ENCODE measurements at regions not wholly inside any gene's neighbourhood (a gene's known extent, or its start where the extent isn't known, plus 50 kb on each side); places are given as distances from the start of the nearest gene placed in this dataset.

DNA sequence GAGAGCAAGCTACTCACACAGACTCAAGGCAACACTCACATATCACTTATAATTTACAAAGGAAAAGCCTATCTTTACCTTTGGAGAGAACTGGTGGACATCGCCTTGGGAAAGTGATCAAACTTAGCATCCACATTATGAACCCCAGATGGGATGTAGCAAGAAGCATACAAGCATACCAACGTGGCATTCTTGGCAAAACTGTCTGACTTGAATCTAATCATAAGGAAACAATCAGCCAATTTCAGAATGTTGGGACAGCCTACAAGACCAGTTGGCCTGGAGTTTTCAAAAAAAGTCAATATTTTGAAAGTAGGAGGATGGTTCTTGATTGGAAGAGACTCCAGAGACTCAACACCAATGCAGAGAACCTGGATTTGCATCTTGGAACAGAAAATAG is 79.1 kb upstream of the PMAIP1 start:
- TF ChIP-seq, protein P1, sequence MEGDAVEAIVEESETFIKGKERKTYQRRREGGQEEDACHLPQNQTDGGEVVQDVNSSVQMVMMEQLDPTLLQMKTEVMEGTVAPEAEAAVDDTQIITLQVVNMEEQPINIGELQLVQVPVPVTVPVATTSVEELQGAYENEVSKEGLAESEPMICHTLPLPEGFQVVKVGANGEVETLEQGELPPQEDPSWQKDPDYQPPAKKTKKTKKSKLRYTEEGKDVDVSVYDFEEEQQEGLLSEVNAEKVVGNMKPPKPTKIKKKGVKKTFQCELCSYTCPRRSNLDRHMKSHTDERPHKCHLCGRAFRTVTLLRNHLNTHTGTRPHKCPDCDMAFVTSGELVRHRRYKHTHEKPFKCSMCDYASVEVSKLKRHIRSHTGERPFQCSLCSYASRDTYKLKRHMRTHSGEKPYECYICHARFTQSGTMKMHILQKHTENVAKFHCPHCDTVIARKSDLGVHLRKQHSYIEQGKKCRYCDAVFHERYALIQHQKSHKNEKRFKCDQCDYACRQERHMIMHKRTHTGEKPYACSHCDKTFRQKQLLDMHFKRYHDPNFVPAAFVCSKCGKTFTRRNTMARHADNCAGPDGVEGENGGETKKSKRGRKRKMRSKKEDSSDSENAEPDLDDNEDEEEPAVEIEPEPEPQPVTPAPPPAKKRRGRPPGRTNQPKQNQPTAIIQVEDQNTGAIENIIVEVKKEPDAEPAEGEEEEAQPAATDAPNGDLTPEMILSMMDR (IDR thresholded peaks at IDR 0.05; ENCODE audit: insufficient read depth, low read length, poor library complexity, severe bottlenecking): no peak
- TF ChIP-seq EZH2phosphoT487 (conservative IDR thresholded peaks at IDR 0.05; ENCODE audit: low read length): no peak
- H3K27ac ChIP-seq (ENCODE audit: low read depth, low read length): no peak overlapping the region

DNA sequence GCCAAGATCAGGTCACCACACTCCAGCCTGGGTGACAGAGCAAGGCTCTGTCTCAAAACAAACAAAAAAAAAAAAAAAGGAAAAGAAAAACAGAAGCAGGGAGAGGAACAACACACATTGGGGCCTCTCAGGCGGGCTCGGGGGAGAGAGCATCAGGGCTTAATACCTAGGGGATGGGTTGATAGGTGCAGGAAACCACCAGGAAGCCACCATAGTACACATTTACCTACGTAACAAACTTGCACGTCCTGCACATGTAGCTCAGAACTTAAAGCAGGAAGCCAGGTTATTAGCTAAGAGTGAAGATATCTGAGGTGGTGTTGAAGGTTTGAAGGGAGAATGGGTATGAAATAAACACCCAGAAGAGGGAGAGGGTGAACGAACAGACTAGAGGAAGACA is 81.0 kb upstream of the PMAIP1 start:
- no peak overlapping the region for H3K9ac ChIP-seq (ENCODE audit: low read length)
- no peaks in the 10 kb centered on the region for H3K27me3 ChIP-seq (ENCODE audit: low read length)
- no peaks in the 10 kb centered on the region for H3K79me2 ChIP-seq (ENCODE audit: insufficient read depth, low read length)
- H3F3A ChIP-seq (ENCODE audit: insufficient read depth): no peaks in the 10 kb centered on the region
- no peaks in the 10 kb centered on the region for H3K9me2 ChIP-seq (replicated peaks; ENCODE audit: insufficient read depth, low read length)
- no peak overlapping the region for H3K27ac ChIP-seq (ENCODE audit: low read depth, low read length)
- H3K36me3 ChIP-seq (ENCODE audit: low read length): no peaks in the 10 kb centered on the region
- H3K9me3 ChIP-seq (ENCODE audit: insufficient read depth, low read length): no peaks in the 10 kb centered on the region
- H3K4me3 ChIP-seq (ENCODE audit: insufficient read depth, low read length, poor library complexity, severe bottlenecking): no peak overlapping the region
- no peak overlapping the region for H3K4me2 ChIP-seq (ENCODE audit: low read depth, low read length, poor library complexity, severe bottlenecking)
- no peak for TF ChIP-seq EZH2phosphoT487 (conservative IDR thresholded peaks at IDR 0.05; ENCODE audit: low read length)
- TF ChIP-seq, protein P1 (IDR thresholded peaks at IDR 0.05; ENCODE audit: insufficient read depth, low read length, poor library complexity, severe bottlenecking): no peak
- no peak overlapping the region for H2AFZ ChIP-seq (ENCODE audit: low read depth, low read length, severe bottlenecking)
- no peaks in the 10 kb centered on the region for H4K20me1 ChIP-seq (ENCODE audit: low read depth, low read length)

More for the DNA sequence above, 79.1 kb upstream of the PMAIP1 start:
- H3K4me3 ChIP-seq (ENCODE audit: insufficient read depth, low read length, poor library complexity, severe bottlenecking): no peak overlapping the region
- H3K4me2 ChIP-seq (ENCODE audit: low read depth, low read length, poor library complexity, severe bottlenecking): no peak overlapping the region
- no peak overlapping the region for H3K9ac ChIP-seq (ENCODE audit: low read length)
- H3K36me3 ChIP-seq (ENCODE audit: low read length): no peaks in the 10 kb centered on the region
- H2AFZ ChIP-seq (ENCODE audit: low read depth, low read length, severe bottlenecking): no peak overlapping the region
- no peaks in the 10 kb centered on the region for H3K79me2 ChIP-seq (ENCODE audit: insufficient read depth, low read length)
- H4K20me1 ChIP-seq (ENCODE audit: low read depth, low read length): no peaks in the 10 kb centered on the region
- no peaks in the 10 kb centered on the region for H3K9me2 ChIP-seq (replicated peaks; ENCODE audit: insufficient read depth, low read length)
- H3F3A ChIP-seq (ENCODE audit: insufficient read depth): no peaks in the 10 kb centered on the region
- H3K9me3 ChIP-seq (ENCODE audit: insufficient read depth, low read length): no peaks in the 10 kb centered on the region
- H3K27me3 ChIP-seq (ENCODE audit: low read length): no peaks in the 10 kb centered on the region

DNA sequence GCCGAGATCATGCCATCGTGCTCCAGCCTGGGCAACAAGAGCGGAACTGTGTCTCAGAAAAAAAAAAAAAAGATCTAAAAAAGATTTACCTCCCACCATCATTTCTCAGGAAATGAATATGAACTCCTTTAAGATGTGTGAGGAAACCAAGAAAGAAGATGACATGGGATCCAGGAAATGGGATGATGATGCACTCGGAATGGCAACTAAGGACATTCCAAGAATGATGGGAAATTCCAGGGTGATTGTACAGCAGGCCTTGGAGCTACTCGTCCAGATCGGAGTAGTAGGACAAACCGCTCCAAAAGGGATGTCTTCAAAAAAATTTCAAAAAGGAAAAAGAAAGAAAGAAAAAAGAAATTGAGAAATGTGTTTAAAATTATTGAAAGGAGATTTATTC is 84.9 kb upstream of the PMAIP1 start:
- Histone ChIP-seq H3K36me3 (ENCODE audit: low read length) (no peaks in the 10 kb centered on the region), H3F3A (ENCODE audit: insufficient read depth) (no peaks in the 10 kb centered on the region), H2AFZ (ENCODE audit: low read depth, low read length, severe bottlenecking) (no peak overlapping the region), H3K4me3 (ENCODE audit: insufficient read depth, low read length, poor library complexity, severe bottlenecking) (no peak overlapping the region), H3K9me3 (ENCODE audit: insufficient read depth, low read length) (no peaks in the 10 kb centered on the region), H3K79me2 (ENCODE audit: insufficient read depth, low read length) (no peaks in the 10 kb centered on the region), H4K20me1 (ENCODE audit: low read depth, low read length) (no peaks in the 10 kb centered on the region), H3K9ac (ENCODE audit: low read length) (no peak overlapping the region), H3K27me3 (ENCODE audit: low read length) (no peaks in the 10 kb centered on the region), H3K27ac (ENCODE audit: low read depth, low read length) (no peak overlapping the region), H3K4me2 (ENCODE audit: low read depth, low read length, poor library complexity, severe bottlenecking) (no peak overlapping the region), H3K9me2 (replicated peaks; ENCODE audit: insufficient read depth, low read length) (no peaks in the 10 kb centered on the region)
- no peak for TF ChIP-seq EZH2phosphoT487 (conservative IDR thresholded peaks at IDR 0.05; ENCODE audit: low read length)
- TF ChIP-seq, protein P1 (IDR thresholded peaks at IDR 0.05; ENCODE audit: insufficient read depth, low read length, poor library complexity, severe bottlenecking): no peak
